Keratinocyte (primary cell): ENCODE measurements at regions not wholly inside any gene's neighbourhood (a gene's known extent, or its start where the extent isn't known, plus 50 kb on each side); places are given as distances from the start of the nearest gene placed in this dataset.

Experiments
- CTCF ChIP-seq, 3 experiments: IDR thresholded peaks in 1 of 3; conservative IDR thresholded peaks in 1 of 3; optimal IDR thresholded peaks in 1 of 3; 2 replicates in 2 of 3; 3 replicates in 1 of 3; pipeline versions ENCODE3 to v1.5.1; 2011; ENCODE audit warnings: low read length in 3 of 3, mild to moderate bottlenecking in 3 of 3, moderate library complexity in 2 of 3, control low read depth in 1 of 3, inconsistent platforms in 1 of 3; ENCODE audit not compliant: insufficient read depth in 2 of 3; ENCODE audit errors: extremely low read depth in 1 of 3
- EZH2 ChIP-seq: IDR thresholded peaks from one replicate; pipeline ENCODE4 v1.6.1; 2012; ENCODE audit warnings: inconsistent platforms, mild to moderate bottlenecking, low read length, moderate library complexity

GRCh38 chr3:134085034-134085775 lies 55.5 kb upstream of the SLCO2A1 start:
- TF ChIP-seq CTCF (optimal IDR thresholded peaks at IDR 0.05 in 1 of 3, IDR thresholded peaks at IDR 0.05 in 1 of 3, conservative IDR thresholded peaks at IDR 0.05 in 1 of 3; ENCODE audit: extremely low read depth in 1 of 3, insufficient read depth in 2 of 3, low read length in 3 of 3): no peak
- no peak for TF ChIP-seq EZH2
